SK-N-SH (cell line): ENCODE measurements at regions not wholly inside any gene's neighbourhood (a gene's known extent, or its start where the extent isn't known, plus 50 kb on each side); places are given as distances from the start of the nearest gene placed in this dataset.

Experiments
- CTCF ChIA-PET: fragments of 300-600, 350-600 bp; formaldehyde crosslinking; extraction: SDS; loops from one replicate; lab custom pipeline; 2021; lab: Yijun Ruan, JAX
- POLR2A ChIA-PET: fragments of 350-600 bp; sonication (Branson Sonifier 250); formaldehyde crosslinking; extraction: SDS; loops from one replicate; lab custom pipeline; 2020; ENCODE audit warnings: antibody characterized with exemption, inconsistent platforms; lab: Yijun Ruan, JAX
- DNase-seq: peaks from one replicate; pipeline ENCODE4 v3.0.0; 2012
- H2AFZ ChIP-seq: fragments of 200-600 bp; sonication (generic); 2 replicates; pipeline ENCODE4 v1.8.1; 2016; ENCODE audit warnings: antibody characterized with exemption, mild to moderate bottlenecking, low read depth
- H3F3A ChIP-seq: fragments of 200-600 bp; sonication (generic); replicated peaks from 2 replicates; pipeline ENCODE3; 2016; ENCODE audit warnings: antibody characterized with exemption, mild to moderate bottlenecking; ENCODE audit not compliant: insufficient read depth
- H3K27ac ChIP-seq, 2 experiments: fragments of 200-500 bp in 1 of 2; fragments of 200-600 bp in 1 of 2; sonication (Bioruptor generic) in 1 of 2; sonication (generic), shearing (Covaris generic) in 1 of 2; 2 replicates each; pipeline versions ENCODE4 v1.5.1 to v1.6.1; 2014 to 2016; ENCODE audit warnings: low read depth in 2 of 2, inconsistent platforms in 1 of 2, low read length in 1 of 2, mild to moderate bottlenecking in 1 of 2, mixed read lengths in 1 of 2
- H3K27me3 ChIP-seq: fragments of 200-600 bp; sonication (generic), shearing (Covaris generic); 2 replicates; pipeline ENCODE4 v1.6.1; 2016; ENCODE audit warnings: mixed run types; ENCODE audit not compliant: insufficient read depth
- H3K36me3 ChIP-seq, 2 experiments: fragments of 200-500 bp in 1 of 2; fragments of 200-600 bp in 1 of 2; sonication (Bioruptor generic) in 1 of 2; sonication (generic) in 1 of 2; replicated peaks in 1 of 2; 2 replicates each; pipeline versions ENCODE3 to v1.5.1; 2014 to 2016; ENCODE audit warnings: low read length in 1 of 2, mild to moderate bottlenecking in 1 of 2; ENCODE audit not compliant: insufficient read depth in 2 of 2, control insufficient read depth in 1 of 2
- H3K4me1 ChIP-seq, 2 experiments: fragments of 200-500 bp in 1 of 2; fragments of 200-600 bp in 1 of 2; sonication (Bioruptor generic) in 1 of 2; sonication (generic), shearing (Covaris generic) in 1 of 2; 2 replicates each; pipeline versions ENCODE4 v1.5.1 to v1.6.1; 2014 to 2016; ENCODE audit warnings: low read depth in 1 of 2, low read length in 1 of 2, mixed run types in 1 of 2; ENCODE audit not compliant: insufficient read depth in 2 of 2, control insufficient read depth in 1 of 2
- H3K4me2 ChIP-seq: fragments of 200-600 bp; sonication (generic), shearing (Covaris generic); 2 replicates; pipeline ENCODE4 v1.6.1; 2017; ENCODE audit warnings: mixed run types
- H3K4me3 ChIP-seq, 2 experiments: fragments of 200-500 bp in 1 of 2; fragments of 200-600 bp in 1 of 2; sonication (Bioruptor generic) in 1 of 2; sonication (generic), shearing (Covaris generic) in 1 of 2; 2 replicates each; pipeline versions ENCODE4 v1.5.1 to v1.8.1; 2014 to 2016; ENCODE audit warnings: low read depth in 2 of 2, inconsistent platforms in 1 of 2, low read length in 1 of 2, mild to moderate bottlenecking in 1 of 2, mixed read lengths in 1 of 2, moderate library complexity in 1 of 2
- H3K79me2 ChIP-seq: fragments of 200-600 bp; sonication (generic); 2 replicates; pipeline ENCODE4 v1.8.1; 2017; ENCODE audit warnings: mild to moderate bottlenecking; ENCODE audit not compliant: insufficient read depth
- H3K9ac ChIP-seq: fragments of 200-600 bp; sonication (generic); 2 replicates; pipeline ENCODE4 v1.6.1; 2017; ENCODE audit warnings: mixed run types
- H3K9me2 ChIP-seq: fragments of 200-600 bp; sonication (generic); 2 replicates; pipeline ENCODE4 v1.6.1; 2017; ENCODE audit warnings: mixed run types
- H3K9me3 ChIP-seq: fragments of 200-600 bp; sonication (generic); 2 replicates; pipeline ENCODE4 v1.6.1; 2017; ENCODE audit warnings: mixed run types, mild to moderate bottlenecking, moderate library complexity
- H4K20me1 ChIP-seq: fragments of 200-600 bp; sonication (generic); 2 replicates; pipeline ENCODE4 v1.6.1; 2017; ENCODE audit warnings: mild to moderate bottlenecking, mixed run types; ENCODE audit not compliant: insufficient read depth
- ELF1 ChIP-seq: IDR thresholded peaks from 2 replicates; pipeline ENCODE4 v1.4.0; 2012
- EP300 ChIP-seq, 2 experiments: IDR thresholded peaks; 2 replicates each; pipeline versions ENCODE4 v1.4.0 to v1.6.1; 2012; ENCODE audit warnings: borderline replicate concordance in 1 of 2, low read depth in 1 of 2, low read length in 1 of 2
- GATA2 ChIP-seq: sonication (generic); formaldehyde crosslinking; IDR thresholded peaks from 2 replicates; pipeline ENCODE4 v1.5.0; 2020; ENCODE audit warnings: mild to moderate bottlenecking, missing genetic modification reagents
- JUND ChIP-seq: IDR thresholded peaks from 2 replicates; pipeline ENCODE4 v1.4.0; 2012
- MEF2A ChIP-seq: IDR thresholded peaks from 2 replicates; pipeline ENCODE4 v1.4.0; 2012; ENCODE audit warnings: low read depth, borderline replicate concordance
- RFX5 ChIP-seq: IDR thresholded peaks from 2 replicates; pipeline ENCODE4 v1.6.1; 2012; ENCODE audit warnings: mild to moderate bottlenecking, improper control_type of control experiment, low read length
- TEAD4 ChIP-seq: IDR thresholded peaks from 2 replicates; pipeline ENCODE4 v1.4.0; 2012; ENCODE audit warnings: mild to moderate bottlenecking, borderline replicate concordance; ENCODE audit not compliant: insufficient read depth
- YY1 ChIP-seq: IDR thresholded peaks from 2 replicates; pipeline ENCODE4 v1.4.0; 2012; ENCODE audit warnings: low read depth, mild to moderate bottlenecking
- WGBS: methylation state at CpG from one replicate; pipeline ENCODE4 v1.1.6; 2017; ENCODE audit warnings: low lambda C conversion rate; 5-methylcytosine and 5-hydroxymethylcytosine counted together
- TF ChIP-seq, protein P1 (sequence below): fragments of 200-600 bp; sonication (generic); IDR thresholded peaks from 2 replicates; pipeline ENCODE4 v1.6.1; 2017; ENCODE audit warnings: antibody characterized with exemption, mild to moderate bottlenecking, moderate library complexity
- TF ChIP-seq, protein P2 (sequence below): IDR thresholded peaks from 2 replicates; pipeline ENCODE4 v1.6.1; 2012; ENCODE audit warnings: mild to moderate bottlenecking, low read depth, low read length, moderate library complexity
- TF ChIP-seq, protein P3 (sequence below): fragments of 150-350 bp; IDR thresholded peaks from 2 replicates; pipeline ENCODE4 v1.6.1; 2017; ENCODE audit warnings: antibody characterized with exemption, low read length, low read depth, borderline replicate concordance

DNA sequence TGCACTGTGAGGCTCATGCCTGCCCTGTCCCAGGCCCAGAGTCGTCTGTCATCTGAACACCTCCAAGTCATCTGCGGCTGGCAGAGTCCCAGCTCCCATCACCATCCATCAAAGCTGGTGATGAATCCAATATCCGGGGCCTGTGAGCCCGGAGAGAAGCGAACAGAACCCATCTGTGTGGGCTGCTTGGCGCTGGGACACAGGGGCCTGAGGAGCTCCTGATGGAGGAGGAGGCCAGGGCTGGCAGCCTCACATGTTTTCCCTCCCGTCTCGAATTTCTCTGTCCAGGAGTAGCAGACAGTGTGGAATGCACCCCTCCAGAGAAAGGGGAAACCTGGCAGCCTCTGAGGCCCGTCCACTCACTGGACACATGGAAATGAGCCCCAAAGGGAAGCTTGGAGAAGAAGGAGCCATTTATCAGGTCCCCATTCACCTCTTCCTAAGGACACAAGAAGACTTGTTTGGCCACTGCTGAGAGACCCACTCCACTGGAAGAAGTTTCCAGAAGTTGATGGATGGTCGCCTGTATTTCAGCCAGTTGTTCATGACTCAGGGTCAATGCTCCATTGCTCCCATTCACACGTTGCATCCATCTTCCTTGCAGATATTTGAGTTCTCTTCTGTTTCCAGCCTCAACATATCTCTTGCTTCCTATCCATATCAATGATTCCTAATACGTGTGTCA, 307.5 kb upstream of the SULF2 start:
- Histone ChIP-seq H4K20me1 (no peaks in the 10 kb centered on the region), H3K79me2 (no peaks in the 10 kb centered on the region), H3K9me3 (no peaks in the 10 kb centered on the region), H3K36me3 (no peaks in the 10 kb centered on the region), H3K9me2 (no peaks in the 10 kb centered on the region), H3K27ac (no peak overlapping the region), H3K27me3 (no peaks in the 10 kb centered on the region), H2AFZ (no peak overlapping the region), H3F3A (no peaks in the 10 kb centered on the region), H3K4me2 (no peak overlapping the region), H3K4me1 (no peaks in the 10 kb centered on the region; a peak in 1 of 4 replicates), H3K4me3 (no peak overlapping the region), H3K9ac (no peak overlapping the region)
- ChIA-PET POLR2A (no interaction called here), CTCF (interaction anchor here (0.7 to 1.3 kb wide), 3 partner anchors 12 to 528 kb away, joined by 3 read pairs; no protein-coding TSS in a partner anchor)
- no peak for TF ChIP-seq ELF1
- no peak for TF ChIP-seq TEAD4
- TF ChIP-seq, protein P1, sequence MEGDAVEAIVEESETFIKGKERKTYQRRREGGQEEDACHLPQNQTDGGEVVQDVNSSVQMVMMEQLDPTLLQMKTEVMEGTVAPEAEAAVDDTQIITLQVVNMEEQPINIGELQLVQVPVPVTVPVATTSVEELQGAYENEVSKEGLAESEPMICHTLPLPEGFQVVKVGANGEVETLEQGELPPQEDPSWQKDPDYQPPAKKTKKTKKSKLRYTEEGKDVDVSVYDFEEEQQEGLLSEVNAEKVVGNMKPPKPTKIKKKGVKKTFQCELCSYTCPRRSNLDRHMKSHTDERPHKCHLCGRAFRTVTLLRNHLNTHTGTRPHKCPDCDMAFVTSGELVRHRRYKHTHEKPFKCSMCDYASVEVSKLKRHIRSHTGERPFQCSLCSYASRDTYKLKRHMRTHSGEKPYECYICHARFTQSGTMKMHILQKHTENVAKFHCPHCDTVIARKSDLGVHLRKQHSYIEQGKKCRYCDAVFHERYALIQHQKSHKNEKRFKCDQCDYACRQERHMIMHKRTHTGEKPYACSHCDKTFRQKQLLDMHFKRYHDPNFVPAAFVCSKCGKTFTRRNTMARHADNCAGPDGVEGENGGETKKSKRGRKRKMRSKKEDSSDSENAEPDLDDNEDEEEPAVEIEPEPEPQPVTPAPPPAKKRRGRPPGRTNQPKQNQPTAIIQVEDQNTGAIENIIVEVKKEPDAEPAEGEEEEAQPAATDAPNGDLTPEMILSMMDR = no peak
- TF ChIP-seq YY1 = no peak
- TF ChIP-seq EP300 (IDR thresholded peaks at IDR 0.05; ENCODE audit: borderline replicate concordance in 1 of 2, low read depth in 1 of 2, low read length in 1 of 2) = no peak
- TF ChIP-seq GATA2 (CRISPR knock-in tag) = no peak
- TF ChIP-seq JUND = no peak
- no peak for TF ChIP-seq MEF2A
- TF ChIP-seq, protein P2, sequence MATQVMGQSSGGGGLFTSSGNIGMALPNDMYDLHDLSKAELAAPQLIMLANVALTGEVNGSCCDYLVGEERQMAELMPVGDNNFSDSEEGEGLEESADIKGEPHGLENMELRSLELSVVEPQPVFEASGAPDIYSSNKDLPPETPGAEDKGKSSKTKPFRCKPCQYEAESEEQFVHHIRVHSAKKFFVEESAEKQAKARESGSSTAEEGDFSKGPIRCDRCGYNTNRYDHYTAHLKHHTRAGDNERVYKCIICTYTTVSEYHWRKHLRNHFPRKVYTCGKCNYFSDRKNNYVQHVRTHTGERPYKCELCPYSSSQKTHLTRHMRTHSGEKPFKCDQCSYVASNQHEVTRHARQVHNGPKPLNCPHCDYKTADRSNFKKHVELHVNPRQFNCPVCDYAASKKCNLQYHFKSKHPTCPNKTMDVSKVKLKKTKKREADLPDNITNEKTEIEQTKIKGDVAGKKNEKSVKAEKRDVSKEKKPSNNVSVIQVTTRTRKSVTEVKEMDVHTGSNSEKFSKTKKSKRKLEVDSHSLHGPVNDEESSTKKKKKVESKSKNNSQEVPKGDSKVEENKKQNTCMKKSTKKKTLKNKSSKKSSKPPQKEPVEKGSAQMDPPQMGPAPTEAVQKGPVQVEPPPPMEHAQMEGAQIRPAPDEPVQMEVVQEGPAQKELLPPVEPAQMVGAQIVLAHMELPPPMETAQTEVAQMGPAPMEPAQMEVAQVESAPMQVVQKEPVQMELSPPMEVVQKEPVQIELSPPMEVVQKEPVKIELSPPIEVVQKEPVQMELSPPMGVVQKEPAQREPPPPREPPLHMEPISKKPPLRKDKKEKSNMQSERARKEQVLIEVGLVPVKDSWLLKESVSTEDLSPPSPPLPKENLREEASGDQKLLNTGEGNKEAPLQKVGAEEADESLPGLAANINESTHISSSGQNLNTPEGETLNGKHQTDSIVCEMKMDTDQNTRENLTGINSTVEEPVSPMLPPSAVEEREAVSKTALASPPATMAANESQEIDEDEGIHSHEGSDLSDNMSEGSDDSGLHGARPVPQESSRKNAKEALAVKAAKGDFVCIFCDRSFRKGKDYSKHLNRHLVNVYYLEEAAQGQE = no peak
- TF ChIP-seq RFX5 = no peak
- TF ChIP-seq, protein P3, sequence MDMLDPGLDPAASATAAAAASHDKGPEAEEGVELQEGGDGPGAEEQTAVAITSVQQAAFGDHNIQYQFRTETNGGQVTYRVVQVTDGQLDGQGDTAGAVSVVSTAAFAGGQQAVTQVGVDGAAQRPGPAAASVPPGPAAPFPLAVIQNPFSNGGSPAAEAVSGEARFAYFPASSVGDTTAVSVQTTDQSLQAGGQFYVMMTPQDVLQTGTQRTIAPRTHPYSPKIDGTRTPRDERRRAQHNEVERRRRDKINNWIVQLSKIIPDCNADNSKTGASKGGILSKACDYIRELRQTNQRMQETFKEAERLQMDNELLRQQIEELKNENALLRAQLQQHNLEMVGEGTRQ = no peak
- 33% methylated on average over 10 of the region's 12 CpGs for WGBS
- DNase-seq = no peak
